Gastroesophageal sphincter (tissue), 4 donors: ENCODE measurements at regions not wholly inside any gene's neighbourhood (a gene's known extent, or its start where the extent isn't known, plus 50 kb on each side); places are given as distances from the start of the nearest gene placed in this dataset.

Experiments
- ATAC-seq: fragments of 150-250 bp; one replicate; pipeline ENCODE4 v1.9.1; 2016; ENCODE audit warnings: mild to moderate bottlenecking, moderate library complexity
- H3K27ac ChIP-seq, 4 donors: fragments of 200-600 bp; sonication (generic) in 3 of 4; 1 replicate in 3 of 4; 2 replicates in 1 of 4; pipeline ENCODE4 v1.5.1; 2016 to 2019
- H3K27me3 ChIP-seq: fragments of 200-600 bp; sonication (generic); one replicate; pipeline ENCODE4 v1.5.1; 2019
- H3K36me3 ChIP-seq, 2 donors: fragments of 200-600 bp; sonication (generic); one replicate each; pipeline ENCODE4 v1.5.1; 2019; ENCODE audit warnings: control low read depth in 1 of 2
- H3K4me1 ChIP-seq, 3 donors: fragments of 200-600 bp; sonication (generic); 1 replicate in 2 of 3; 2 replicates in 1 of 3; pipeline ENCODE4 v1.5.1; 2016 to 2019; ENCODE audit warnings: control low read depth in 2 of 3
- H3K4me3 ChIP-seq, 2 donors: fragments of 200-600 bp; sonication (generic); one replicate each; pipeline ENCODE4 v1.5.1; 2019; ENCODE audit warnings: mild to moderate bottlenecking in 1 of 2, moderate library complexity in 1 of 2
- H3K9me3 ChIP-seq, 3 donors: fragments of 200-600 bp; sonication (generic); one replicate each; pipeline ENCODE4 v1.5.1; 2017 to 2019; ENCODE audit warnings: control low read depth in 2 of 3
- CTCF ChIP-seq, 4 experiments: fragments of 200-600 bp in 2 of 4; fragments of 450-650 bp in 2 of 4; sonication (generic) in 1 of 4; IDR thresholded peaks; one replicate each; pipeline ENCODE4 v1.5.1; 2017 to 2019; ENCODE audit warnings: antibody characterized with exemption in 4 of 4, mild to moderate bottlenecking in 2 of 4, moderate library complexity in 2 of 4
- EP300 ChIP-seq: sonication (generic); formaldehyde crosslinking; IDR thresholded peaks from one replicate; pipeline ENCODE4 v1.6.1; 2017; ENCODE audit warnings: antibody characterized with exemption, mild to moderate bottlenecking
- POLR2A ChIP-seq, 2 donors: fragments of 450-650 bp; IDR thresholded peaks; one replicate each; pipeline ENCODE4 v1.6.1; 2017; ENCODE audit warnings: antibody characterized with exemption in 2 of 2, mild to moderate bottlenecking in 2 of 2, moderate library complexity in 1 of 2
- POLR2AphosphoS5 ChIP-seq: sonication (generic); formaldehyde crosslinking; IDR thresholded peaks from one replicate; pipeline ENCODE4 v1.6.1; 2017; ENCODE audit warnings: antibody characterized with exemption
- WGBS, 2 donors: methylation state at CpG; one replicate each; pipeline ENCODE4 v1.1.5; 2018; ENCODE audit warnings: low coverage in 1 of 2; 5-methylcytosine and 5-hydroxymethylcytosine counted together

DNA sequence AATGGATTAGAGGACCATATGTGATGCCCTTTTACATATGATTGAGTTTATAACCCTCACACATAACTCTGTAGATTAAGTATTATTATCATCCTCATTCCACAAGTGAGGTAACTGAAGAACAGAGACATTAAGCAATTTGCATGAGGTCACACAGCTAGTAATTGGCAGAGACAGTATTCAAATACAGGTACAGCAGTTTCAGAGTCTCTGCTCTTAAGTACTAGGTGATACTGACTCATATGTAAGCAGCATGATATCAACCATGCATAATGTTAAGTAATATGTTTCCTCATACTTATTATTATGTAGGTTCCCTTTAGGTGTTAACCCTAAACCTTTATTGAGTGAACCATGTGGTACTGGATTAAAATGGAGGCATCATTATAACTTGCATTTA, 1562.4 kb upstream of the RAG2 start:
- TF ChIP-seq CTCF (IDR thresholded peaks at IDR 0.05): no peak
- no peak for TF ChIP-seq POLR2AphosphoS5
- TF ChIP-seq EP300: no peak
- no peak for TF ChIP-seq POLR2A (IDR thresholded peaks at IDR 0.05)
- no peak overlapping the region for H3K4me3 ChIP-seq
- H3K9me3 ChIP-seq: no peaks in the 10 kb centered on the region
- no peaks in the 10 kb centered on the region for H3K36me3 ChIP-seq
- H3K4me1 ChIP-seq: no peaks in the 10 kb centered on the region
- no peak for ATAC-seq
- no peaks in the 10 kb centered on the region for H3K27me3 ChIP-seq
- H3K27ac ChIP-seq: no peak overlapping the region

DNA sequence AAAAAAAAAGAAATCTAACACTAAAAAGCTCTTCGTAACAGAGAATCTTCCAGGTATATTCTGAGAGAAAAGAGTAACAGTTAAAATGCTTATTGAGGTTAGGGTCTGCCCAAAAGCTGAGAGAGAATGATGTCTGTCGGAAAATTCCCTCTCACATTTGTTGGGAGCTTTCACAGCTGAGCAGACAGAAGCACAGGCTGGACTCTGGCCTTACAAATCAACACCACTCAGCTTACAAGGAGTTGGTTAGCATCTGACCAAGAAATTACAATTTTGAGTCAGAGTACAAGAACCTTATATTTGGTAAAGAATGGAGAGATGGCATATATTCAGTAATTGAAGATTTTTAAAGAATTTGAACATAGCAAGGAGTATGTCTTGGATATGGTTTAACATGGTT, 1561.0 kb upstream of the RAG2 start:
- H3K36me3 ChIP-seq: no peaks in the 10 kb centered on the region
- WGBS, 2 donors: 84 to 88% methylated on average over 2 of the region's 2 CpGs
- no peaks in the 10 kb centered on the region for H3K4me1 ChIP-seq
- ATAC-seq: no peak
- H3K27ac ChIP-seq: no peak overlapping the region
- no peaks in the 10 kb centered on the region for H3K9me3 ChIP-seq
- no peaks in the 10 kb centered on the region for H3K27me3 ChIP-seq
- no peak overlapping the region for H3K4me3 ChIP-seq
- TF ChIP-seq POLR2A (IDR thresholded peaks at IDR 0.05) (no peak), EP300 (no peak), POLR2AphosphoS5 (no peak), CTCF (IDR thresholded peaks at IDR 0.05) (no peak)

GRCh38 chr11:38156495-38157146, 1558.6 kb upstream of the RAG2 start:
- no peaks in the 10 kb centered on the region for H3K4me1 ChIP-seq
- H3K4me3 ChIP-seq: no peak overlapping the region
- H3K27me3 ChIP-seq: no peaks in the 10 kb centered on the region
- no peak overlapping the region for H3K27ac ChIP-seq
- no peaks in the 10 kb centered on the region for H3K36me3 ChIP-seq
- no peak for ATAC-seq
- H3K9me3 ChIP-seq: no peaks in the 10 kb centered on the region
- 66 to 84% methylated on average over 3 to 5 of the region's 5 CpGs for WGBS, 2 donors
- TF ChIP-seq POLR2A (IDR thresholded peaks at IDR 0.05) (no peak), POLR2AphosphoS5 (no peak), EP300 (no peak), CTCF (IDR thresholded peaks at IDR 0.05) (no peak)

GRCh38 chr11:38155856-38156255, 1557.8 kb upstream of the RAG2 start:
- Histone ChIP-seq H3K36me3 (no peaks in the 10 kb centered on the region), H3K9me3 (no peaks in the 10 kb centered on the region), H3K4me3 (no peak overlapping the region), H3K4me1 (no peaks in the 10 kb centered on the region), H3K27ac (no peak overlapping the region), H3K27me3 (no peaks in the 10 kb centered on the region)
- no peak for ATAC-seq
- TF ChIP-seq CTCF (IDR thresholded peaks at IDR 0.05): no peak
- TF ChIP-seq POLR2AphosphoS5: no peak
- no peak for TF ChIP-seq POLR2A (IDR thresholded peaks at IDR 0.05)
- no peak for TF ChIP-seq EP300
- 57 to 81% methylated on average over 1 of the region's 1 CpG for WGBS, 2 donors

DNA sequence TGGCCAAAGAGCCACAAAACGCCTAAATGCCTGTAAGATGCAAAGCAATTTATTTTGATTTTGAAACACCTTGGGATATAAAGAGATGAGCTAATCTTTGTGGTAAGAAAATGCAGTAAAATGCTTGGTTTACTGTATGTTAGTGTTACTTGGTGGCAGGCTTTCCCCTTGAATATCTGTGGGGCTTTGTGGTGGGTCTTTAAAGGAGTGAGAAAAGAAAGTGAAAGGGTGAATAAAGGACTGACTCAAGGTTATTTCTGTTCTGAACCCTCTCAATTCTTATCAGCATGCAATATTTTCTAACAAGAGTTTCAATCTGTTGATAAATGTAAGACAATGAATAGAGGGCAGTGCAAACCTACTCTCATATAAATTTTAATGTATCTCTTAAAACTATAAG, 1555.9 kb upstream of the RAG2 start:
- no peak for ATAC-seq
- no peaks in the 10 kb centered on the region for H3K9me3 ChIP-seq
- TF ChIP-seq CTCF (IDR thresholded peaks at IDR 0.05) (no peak), POLR2AphosphoS5 (no peak), POLR2A (IDR thresholded peaks at IDR 0.05) (no peak), EP300 (no peak)
- H3K4me1 ChIP-seq: no peaks in the 10 kb centered on the region
- no peaks in the 10 kb centered on the region for H3K27me3 ChIP-seq
- H3K4me3 ChIP-seq: no peak overlapping the region
- H3K27ac ChIP-seq: no peak overlapping the region
- no peaks in the 10 kb centered on the region for H3K36me3 ChIP-seq
- WGBS, 2 donors: 56 to 88% methylated on average over 1 of the region's 1 CpG
